ENCODE measurements at regions not wholly inside any gene's neighbourhood (a gene's known extent, or its start where the extent isn't known, plus 50 kb on each side); places are given as distances from the start of the nearest gene placed in this dataset.
A peak's percentile ranks its signal among the peaks of the same experiment; 100 is the strongest.

DNA sequence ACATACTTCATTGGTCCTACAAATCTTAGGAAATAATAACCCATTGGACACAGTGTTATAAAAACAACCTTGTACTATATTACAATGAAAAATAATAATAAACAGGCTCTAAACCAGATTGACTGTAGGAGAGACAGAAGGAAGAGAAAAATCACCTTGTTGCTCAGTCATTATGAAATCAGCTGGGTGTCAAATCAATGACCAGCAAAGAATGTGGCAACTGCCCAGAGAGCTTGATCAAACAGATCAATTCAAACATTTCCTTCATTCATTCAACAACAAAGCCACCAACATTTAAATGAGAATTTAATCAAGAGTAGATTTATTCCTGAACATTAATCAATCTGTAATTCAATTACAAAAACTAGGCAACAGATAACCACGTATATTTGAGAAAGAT is 671.9 kb upstream of the CHAC2 start:
- no peaks in the 10 kb centered on the region for H3K36me3 ChIP-seq (ENCODE audit: control insufficient read depth, low read depth, low read length)
- no peak overlapping the region for H3K9ac ChIP-seq (ENCODE audit: low read length)
- no peak overlapping the region for H3K27ac ChIP-seq (ENCODE audit: low read length)
- H3K4me1 ChIP-seq (ENCODE audit: control insufficient read depth, low read depth, low read length), result peaks cover 3% of the 10 kb centered on the region
- H3K4me3 ChIP-seq (ENCODE audit: low read length), result no peak overlapping the region
- no peaks in the 10 kb centered on the region for H3K9me3 ChIP-seq (ENCODE audit: control insufficient read depth, low read depth, low read length)
- H3K27me3 ChIP-seq (ENCODE audit: control insufficient read depth, insufficient read depth, low read length), result no peaks in the 10 kb centered on the region

DNA sequence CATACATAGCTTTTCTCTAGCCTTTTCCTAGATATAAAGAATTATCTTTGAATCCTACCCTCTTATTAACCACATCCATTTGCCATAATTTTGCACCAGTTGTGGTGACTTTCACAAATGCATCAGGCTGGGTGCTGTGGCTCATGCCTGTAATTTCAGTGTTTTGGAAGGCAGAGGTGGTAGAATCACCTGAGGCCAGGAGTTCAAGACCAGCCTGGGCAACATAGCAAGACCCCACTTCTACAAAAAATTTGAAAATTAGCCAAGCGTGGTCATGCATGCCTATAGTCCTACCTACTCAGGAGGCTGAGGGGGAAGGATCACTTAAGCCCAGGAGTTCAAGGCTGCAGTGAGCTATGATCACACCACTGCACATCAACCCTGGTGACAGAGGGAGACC is 672.4 kb upstream of the CHAC2 start:
- Histone ChIP-seq H3K4me1 (ENCODE audit: control insufficient read depth, low read depth, low read length) (peaks cover 3% of the 10 kb centered on the region), H3K27ac (ENCODE audit: low read length) (no peak overlapping the region), H3K27me3 (ENCODE audit: control insufficient read depth, insufficient read depth, low read length) (no peaks in the 10 kb centered on the region), H3K4me3 (ENCODE audit: low read length) (no peak overlapping the region), H3K36me3 (ENCODE audit: control insufficient read depth, low read depth, low read length) (no peaks in the 10 kb centered on the region), H3K9ac (ENCODE audit: low read length) (no peak overlapping the region), H3K9me3 (ENCODE audit: control insufficient read depth, low read depth, low read length) (no peaks in the 10 kb centered on the region)

DNA sequence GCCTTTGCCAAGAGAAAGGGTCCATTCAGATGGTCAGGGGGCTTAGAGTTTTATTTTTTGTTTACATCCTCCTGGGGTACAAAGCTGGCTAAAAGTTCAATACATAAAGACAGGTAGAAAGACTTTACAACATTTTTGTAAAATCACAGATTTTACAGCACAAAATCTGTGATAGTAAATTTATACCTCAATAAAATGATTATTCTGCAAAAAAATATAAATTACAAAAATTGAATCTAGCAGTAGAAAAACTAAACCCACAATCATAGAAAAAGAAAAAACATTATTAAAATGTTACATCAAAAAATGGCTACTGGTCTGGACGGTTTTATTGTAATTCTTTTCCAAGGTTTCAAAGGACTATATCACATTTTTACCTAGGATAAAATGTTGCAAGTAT is 674.2 kb upstream of the CHAC2 start:
- H3K4me1 ChIP-seq (ENCODE audit: control insufficient read depth, low read depth, low read length), result peaks cover 3% of the 10 kb centered on the region
- no peak overlapping the region for H3K27ac ChIP-seq (ENCODE audit: low read length)
- H3K9ac ChIP-seq (ENCODE audit: low read length), result no peak overlapping the region
- H3K27me3 ChIP-seq (ENCODE audit: control insufficient read depth, insufficient read depth, low read length), result no peaks in the 10 kb centered on the region
- no peaks in the 10 kb centered on the region for H3K36me3 ChIP-seq (ENCODE audit: control insufficient read depth, low read depth, low read length)
- no peaks in the 10 kb centered on the region for H3K9me3 ChIP-seq (ENCODE audit: control insufficient read depth, low read depth, low read length)
- H3K4me3 ChIP-seq (ENCODE audit: low read length), result no peak overlapping the region

DNA sequence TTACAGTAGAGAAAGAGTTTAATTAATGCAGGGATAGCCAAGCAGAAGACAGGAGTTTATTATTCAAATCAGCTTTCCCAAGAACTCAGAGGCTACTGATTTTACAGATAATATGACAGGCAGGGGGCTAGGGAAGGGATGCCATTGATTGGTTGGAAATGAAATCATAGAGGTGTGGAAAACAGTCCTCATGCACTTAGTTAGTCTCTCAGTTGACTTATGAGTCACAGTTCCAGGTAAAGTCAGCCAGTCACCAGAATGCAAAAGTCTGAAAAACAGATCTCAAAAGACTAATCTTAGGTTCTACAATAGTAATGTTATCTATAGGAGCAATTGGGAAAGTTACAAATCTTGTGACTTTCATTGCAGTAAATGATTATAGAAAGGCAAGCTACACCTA is 676.4 kb upstream of the CHAC2 start:
- Histone ChIP-seq H3K4me3 (ENCODE audit: low read length) (no peak overlapping the region), H3K4me1 (ENCODE audit: control insufficient read depth, low read depth, low read length) (peaks cover 3% of the 10 kb centered on the region), H3K9me3 (ENCODE audit: control insufficient read depth, low read depth, low read length) (no peaks in the 10 kb centered on the region), H3K27ac (ENCODE audit: low read length) (no peak overlapping the region), H3K36me3 (ENCODE audit: control insufficient read depth, low read depth, low read length) (no peaks in the 10 kb centered on the region), H3K27me3 (ENCODE audit: control insufficient read depth, insufficient read depth, low read length) (no peaks in the 10 kb centered on the region), H3K9ac (ENCODE audit: low read length) (no peak overlapping the region)

DNA sequence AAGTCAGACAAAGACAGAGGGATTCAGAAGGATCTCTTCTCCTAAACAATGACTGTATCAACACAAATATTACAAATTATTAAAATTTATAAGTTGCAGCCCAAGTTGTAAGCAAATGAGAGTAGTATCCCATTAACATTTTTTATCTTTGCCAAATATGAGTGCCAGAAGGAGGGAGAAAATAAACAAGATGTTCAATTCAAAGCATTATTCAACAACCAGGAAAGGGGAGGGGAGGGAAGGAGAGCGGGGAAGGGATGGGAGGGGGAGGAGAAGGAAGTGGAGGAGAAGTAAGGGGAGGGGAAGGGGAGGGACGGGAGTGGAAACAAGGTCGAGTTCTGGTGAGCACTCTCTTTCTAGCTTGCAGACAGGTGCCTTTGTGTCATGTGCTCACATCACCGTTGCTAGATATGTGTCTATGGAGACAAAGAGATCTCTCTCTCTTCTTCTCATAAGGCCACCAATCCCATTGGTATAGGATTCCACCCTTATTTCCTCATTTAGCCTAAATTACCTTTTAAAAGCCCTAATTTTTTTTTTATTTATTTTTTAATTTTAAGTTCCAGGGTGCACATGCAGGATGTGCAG is 679.6 kb upstream of the CHAC2 start:
- H3K4me3 ChIP-seq (ENCODE audit: low read length), result no peak overlapping the region
- no peaks in the 10 kb centered on the region for H3K27me3 ChIP-seq (ENCODE audit: control insufficient read depth, insufficient read depth, low read length)
- no peaks in the 10 kb centered on the region for H3K36me3 ChIP-seq (ENCODE audit: control insufficient read depth, low read depth, low read length)
- H3K27ac ChIP-seq (ENCODE audit: low read length), result no peak overlapping the region
- H3K9me3 ChIP-seq (ENCODE audit: control insufficient read depth, low read depth, low read length), result no peaks in the 10 kb centered on the region
- no peaks in the 10 kb centered on the region for H3K4me1 ChIP-seq (ENCODE audit: control insufficient read depth, low read depth, low read length)
- H3K9ac ChIP-seq (ENCODE audit: low read length), result no peak overlapping the region

DNA sequence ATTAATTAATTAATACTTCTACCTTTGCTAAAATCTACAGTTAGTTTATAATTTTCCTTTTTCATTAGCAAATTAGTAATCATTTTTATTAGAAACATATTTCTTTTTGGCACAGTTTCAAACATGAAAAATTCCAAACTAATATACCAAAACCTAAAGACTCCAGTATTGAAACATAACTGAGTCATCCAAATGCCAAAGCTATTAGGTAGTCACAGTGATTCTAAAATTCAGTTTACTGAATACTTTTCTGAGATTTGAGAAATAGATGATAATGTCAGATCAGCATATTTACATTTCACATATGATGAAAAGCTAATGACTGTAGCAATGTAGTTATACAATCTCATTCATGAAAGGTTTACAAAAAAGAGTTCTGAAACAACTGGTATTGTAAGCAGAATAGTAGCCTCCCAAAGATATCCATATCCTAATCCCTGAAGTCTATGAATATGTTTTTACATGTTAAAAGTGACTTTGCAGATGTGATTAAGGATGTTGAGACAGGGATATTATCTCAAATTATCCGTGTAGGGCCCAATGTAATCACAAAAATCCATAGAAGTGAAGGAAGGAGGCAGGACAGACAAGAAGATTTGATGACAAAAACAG is 680.2 kb upstream of the CHAC2 start:
- H3K27me3 ChIP-seq (ENCODE audit: control insufficient read depth, insufficient read depth, low read length), result no peaks in the 10 kb centered on the region
- H3K4me1 ChIP-seq (ENCODE audit: control insufficient read depth, low read depth, low read length), result no peaks in the 10 kb centered on the region
- H3K9ac ChIP-seq (ENCODE audit: low read length), result no peak overlapping the region
- no peak overlapping the region for H3K27ac ChIP-seq (ENCODE audit: low read length)
- H3K36me3 ChIP-seq (ENCODE audit: control insufficient read depth, low read depth, low read length), result no peaks in the 10 kb centered on the region
- no peak overlapping the region for H3K4me3 ChIP-seq (ENCODE audit: low read length)
- H3K9me3 ChIP-seq (ENCODE audit: control insufficient read depth, low read depth, low read length), result no peaks in the 10 kb centered on the region

DNA sequence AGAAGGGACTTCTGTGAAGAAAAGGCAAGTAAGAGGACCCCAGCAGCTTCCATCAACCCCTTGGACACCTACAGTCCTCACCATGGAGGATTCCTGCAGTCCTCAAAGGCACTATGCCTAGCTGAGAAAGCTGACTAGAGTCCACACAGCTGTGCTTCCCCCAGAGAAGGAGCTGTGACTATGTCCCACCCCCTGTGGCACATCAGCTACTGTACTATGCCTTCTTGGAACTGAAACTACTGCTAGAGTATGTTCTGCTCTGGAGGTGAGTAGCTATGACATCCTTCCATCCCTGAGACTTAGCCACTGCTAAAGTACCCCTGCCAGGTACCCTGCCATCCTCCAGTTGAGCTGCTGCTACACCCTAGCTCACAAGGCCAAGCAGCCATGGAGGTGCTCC is 690.2 kb upstream of the CHAC2 start:
- Histone ChIP-seq H3K27me3 (ENCODE audit: control insufficient read depth, insufficient read depth, low read length) (no peaks in the 10 kb centered on the region), H3K36me3 (ENCODE audit: control insufficient read depth, low read depth, low read length) (no peaks in the 10 kb centered on the region), H3K27ac (ENCODE audit: low read length) (no peak overlapping the region), H3K4me3 (ENCODE audit: low read length) (no peak overlapping the region), H3K4me1 (ENCODE audit: control insufficient read depth, low read depth, low read length) (no peaks in the 10 kb centered on the region), H3K9me3 (ENCODE audit: control insufficient read depth, low read depth, low read length) (peaks cover 5% of the 10 kb centered on the region), H3K9ac (ENCODE audit: low read length) (no peak overlapping the region)

DNA sequence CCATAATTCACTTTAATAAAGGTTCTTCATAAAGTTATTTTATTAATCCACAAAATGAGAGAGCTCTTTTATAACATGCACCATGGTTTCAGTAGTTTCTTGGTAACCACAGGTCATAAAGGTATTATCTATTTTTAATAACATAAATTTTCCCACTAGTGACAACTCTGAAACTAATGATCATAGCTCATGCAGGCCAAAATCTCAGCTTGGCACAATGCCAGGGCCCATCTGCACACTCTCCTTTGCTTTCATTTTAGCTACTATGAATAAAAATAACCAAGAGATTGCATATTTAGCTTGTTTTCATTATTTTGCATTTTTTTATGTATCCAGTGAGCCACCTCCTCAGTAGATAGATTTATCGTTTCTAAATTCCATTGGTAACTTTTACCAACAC is 691.8 kb upstream of the CHAC2 start:
- H3K4me3 ChIP-seq (ENCODE audit: low read length), result no peak overlapping the region
- no peaks in the 10 kb centered on the region for H3K27me3 ChIP-seq (ENCODE audit: control insufficient read depth, insufficient read depth, low read length)
- no peak overlapping the region for H3K27ac ChIP-seq (ENCODE audit: low read length)
- H3K36me3 ChIP-seq (ENCODE audit: control insufficient read depth, low read depth, low read length), result no peaks in the 10 kb centered on the region
- no peaks in the 10 kb centered on the region for H3K9me3 ChIP-seq (ENCODE audit: control insufficient read depth, low read depth, low read length)
- peaks cover 6% of the 10 kb centered on the region for H3K4me1 ChIP-seq (ENCODE audit: control insufficient read depth, low read depth, low read length)
- no peak overlapping the region for H3K9ac ChIP-seq (ENCODE audit: low read length)

DNA sequence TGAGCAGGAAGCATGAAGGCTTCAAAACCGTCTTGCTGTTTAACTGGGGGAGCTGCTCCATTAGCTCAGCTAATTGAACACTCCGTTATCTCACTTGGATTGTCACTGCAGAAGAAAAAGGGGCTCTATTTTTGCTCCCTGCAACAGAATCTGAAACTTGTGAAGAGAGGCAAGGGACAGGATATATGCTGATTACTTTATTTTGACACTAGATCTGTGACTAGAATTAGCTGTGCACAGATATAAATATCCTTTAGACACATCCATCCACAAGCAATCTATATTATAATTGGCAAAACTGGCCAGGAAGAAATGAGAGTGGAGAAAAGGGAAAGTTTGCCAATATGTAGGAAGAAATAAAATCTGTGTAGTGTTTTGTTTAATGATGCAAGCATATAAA is 700.1 kb upstream of the CHAC2 start:
- no peak overlapping the region for H3K4me3 ChIP-seq (ENCODE audit: low read length)
- no peak overlapping the region for H3K9ac ChIP-seq (ENCODE audit: low read length)

DNA sequence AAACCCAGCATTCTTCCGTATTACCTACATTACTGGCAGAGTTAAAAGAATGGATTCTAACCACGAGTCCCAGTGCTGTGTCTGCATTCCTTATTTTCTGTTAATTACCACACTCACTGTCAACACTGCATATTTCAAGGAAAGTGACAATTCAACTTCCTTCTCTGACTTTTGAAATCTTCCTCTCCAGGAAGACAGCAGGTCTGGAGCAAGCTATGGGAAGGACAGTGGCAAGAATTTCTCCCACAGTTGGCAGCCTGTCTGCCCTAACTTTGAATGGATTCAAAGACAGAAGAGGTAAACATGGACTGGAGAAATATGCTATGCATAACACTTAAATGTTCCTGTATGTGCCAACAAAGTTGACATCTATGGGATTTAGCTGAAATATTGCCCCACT is 700.5 kb upstream of the CHAC2 start:
- H3K27ac ChIP-seq (ENCODE audit: low read length), result no peak overlapping the region
- H3K36me3 ChIP-seq (ENCODE audit: control insufficient read depth, low read depth, low read length), result no peaks in the 10 kb centered on the region
- no peak overlapping the region for H3K4me3 ChIP-seq (ENCODE audit: low read length)
- H3K4me1 ChIP-seq (ENCODE audit: control insufficient read depth, low read depth, low read length), result peaks cover 6% of the 10 kb centered on the region
- no peaks in the 10 kb centered on the region for H3K27me3 ChIP-seq (ENCODE audit: control insufficient read depth, insufficient read depth, low read length)
- H3K9ac ChIP-seq (ENCODE audit: low read length), result no peak overlapping the region
- no peaks in the 10 kb centered on the region for H3K9me3 ChIP-seq (ENCODE audit: control insufficient read depth, low read depth, low read length)

More for the DNA sequence above, 700.1 kb upstream of the CHAC2 start:
- no peaks in the 10 kb centered on the region for H3K9me3 ChIP-seq (ENCODE audit: control insufficient read depth, low read depth, low read length)
- H3K27ac ChIP-seq (ENCODE audit: low read length), result no peak overlapping the region
- H3K36me3 ChIP-seq (ENCODE audit: control insufficient read depth, low read depth, low read length), result no peaks in the 10 kb centered on the region
- peaks cover 6% of the 10 kb centered on the region for H3K4me1 ChIP-seq (ENCODE audit: control insufficient read depth, low read depth, low read length)
- no peaks in the 10 kb centered on the region for H3K27me3 ChIP-seq (ENCODE audit: control insufficient read depth, insufficient read depth, low read length)

DNA sequence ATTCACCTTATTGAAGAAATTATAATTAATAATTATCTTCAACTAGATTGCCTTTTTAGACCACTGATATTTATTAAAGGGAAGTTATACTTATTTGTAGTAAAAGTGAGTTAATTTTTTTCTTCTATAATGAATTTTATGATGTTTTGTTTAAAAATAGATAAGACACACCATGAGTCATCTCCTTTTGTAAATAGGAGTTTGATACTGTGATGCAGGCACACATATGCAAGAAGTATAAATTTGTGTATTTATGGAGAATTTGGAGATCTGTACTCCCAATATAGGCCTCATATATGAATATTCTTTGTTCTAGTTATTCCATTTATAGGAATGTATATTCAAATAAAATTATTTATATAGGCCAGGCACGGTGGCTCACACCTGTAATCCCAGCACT is 703.5 kb upstream of the CHAC2 start:
- Histone ChIP-seq H3K9ac (ENCODE audit: low read length) (no peak overlapping the region), H3K27ac (ENCODE audit: low read length) (no peak overlapping the region), H3K27me3 (ENCODE audit: control insufficient read depth, insufficient read depth, low read length) (no peaks in the 10 kb centered on the region), H3K9me3 (ENCODE audit: control insufficient read depth, low read depth, low read length) (no peaks in the 10 kb centered on the region), H3K4me1 (ENCODE audit: control insufficient read depth, low read depth, low read length) (no peaks in the 10 kb centered on the region), H3K36me3 (ENCODE audit: control insufficient read depth, low read depth, low read length) (no peaks in the 10 kb centered on the region), H3K4me3 (ENCODE audit: low read length) (no peak overlapping the region)

DNA sequence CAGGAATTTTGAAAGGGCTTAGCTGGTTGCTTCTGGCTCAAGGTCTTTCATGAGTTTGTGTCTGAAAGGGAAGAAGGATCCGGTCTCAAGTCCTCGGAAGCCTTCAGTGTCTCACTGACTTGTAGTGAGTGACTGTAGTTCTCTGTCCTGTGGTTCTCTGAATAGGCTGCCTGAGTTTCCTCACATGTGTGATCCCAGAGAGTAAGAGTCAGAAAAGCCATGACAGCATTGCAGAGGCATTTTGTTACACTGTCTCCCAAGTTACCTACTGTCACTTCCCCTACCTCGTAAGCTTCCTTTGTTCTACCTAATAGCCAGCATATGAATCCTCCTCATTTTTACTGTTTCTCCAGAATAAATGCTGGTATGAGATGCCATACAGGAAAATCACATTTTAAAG is 709.1 kb upstream of the CHAC2 start:
- H3K36me3 ChIP-seq (ENCODE audit: control insufficient read depth, low read depth, low read length), result no peaks in the 10 kb centered on the region

More for the DNA sequence above, 709.1 kb upstream of the CHAC2 start:
- H3K9ac ChIP-seq (ENCODE audit: low read length), result no peak overlapping the region
- H3K4me3 ChIP-seq (ENCODE audit: low read length), result no peak overlapping the region
- no peaks in the 10 kb centered on the region for H3K9me3 ChIP-seq (ENCODE audit: control insufficient read depth, low read depth, low read length)
- H3K27ac ChIP-seq (ENCODE audit: low read length), result peak overlapping the region; percentile 22
- H3K4me1 ChIP-seq (ENCODE audit: control insufficient read depth, low read depth, low read length), result peaks cover 7% of the 10 kb centered on the region
- no peaks in the 10 kb centered on the region for H3K27me3 ChIP-seq (ENCODE audit: control insufficient read depth, insufficient read depth, low read length)
